Hepatocyte (in vitro differentiated cells): ENCODE measurements at regions not wholly inside any gene's neighbourhood (a gene's known extent, or its start where the extent isn't known, plus 50 kb on each side); places are given as distances from the start of the nearest gene placed in this dataset.
"Not testable (repeated sequence)": the region's sequence is repeated elsewhere in the genome, so short reads cannot be mapped to it uniquely, and the experiment has no call there.

Experiments used
- DNase-seq: peaks from one replicate; pipeline ENCODE4 v3.0.0-alpha.2; 2016; ENCODE audit warnings: low spot score
- H2AFZ ChIP-seq: fragments of 200-600 bp; sonication (generic); 2 replicates; pipeline ENCODE4 v1.6.0; 2016; ENCODE audit warnings: antibody characterized with exemption, mild to moderate bottlenecking
- H3K27ac ChIP-seq: fragments of 200-600 bp; sonication (generic); 2 replicates; pipeline ENCODE4 v1.5.1; 2016; ENCODE audit warnings: mild to moderate bottlenecking
- H3K27me3 ChIP-seq: fragments of 200-600 bp; sonication (generic); 2 replicates; pipeline ENCODE4 v1.6.1; 2016
- H3K36me3 ChIP-seq: fragments of 200-600 bp; sonication (generic); replicated peaks from 2 replicates; pipeline ENCODE4 v1.5.1; 2016; ENCODE audit warnings: low read depth; ENCODE audit not compliant: insufficient read depth
- H3K4me1 ChIP-seq: fragments of 200-600 bp; sonication (generic); 2 replicates; pipeline ENCODE4 v1.5.1; 2016; ENCODE audit warnings: mild to moderate bottlenecking, moderate library complexity; ENCODE audit not compliant: insufficient read depth
- H3K4me2 ChIP-seq: fragments of 200-600 bp; sonication (generic); 2 replicates; pipeline ENCODE4 v1.6.0; 2016
- H3K4me3 ChIP-seq: fragments of 200-600 bp; sonication (generic); 2 replicates; pipeline ENCODE4 v1.5.1; 2016; ENCODE audit warnings: mild to moderate bottlenecking
- H3K79me2 ChIP-seq: fragments of 200-600 bp; sonication (generic); 2 replicates; pipeline ENCODE4 v1.6.0; 2017; ENCODE audit warnings: mild to moderate bottlenecking
- H3K9me2 ChIP-seq: fragments of 200-600 bp; sonication (generic); replicated peaks from 2 replicates; pipeline ENCODE4 v1.6.0; 2017; ENCODE audit warnings: mild to moderate bottlenecking; ENCODE audit not compliant: insufficient read depth
- H3K9me3 ChIP-seq: fragments of 200-600 bp; sonication (generic); 2 replicates; pipeline ENCODE4 v1.5.1; 2016; ENCODE audit warnings: low read depth, mild to moderate bottlenecking
- H4K20me1 ChIP-seq: fragments of 200-600 bp; sonication (generic); 2 replicates; pipeline ENCODE4 v1.6.0; 2016; ENCODE audit warnings: mild to moderate bottlenecking; ENCODE audit not compliant: insufficient read depth, poor library complexity, severe bottlenecking
- EZH2 ChIP-seq: fragments of 200-600 bp; sonication (generic); IDR thresholded peaks from 2 replicates; pipeline ENCODE4 v1.6.1; 2016; ENCODE audit warnings: antibody characterized with exemption, mild to moderate bottlenecking, borderline replicate concordance
- EZH2phosphoT487 ChIP-seq: fragments of 200-600 bp; sonication (generic); IDR thresholded peaks from one replicate; pipeline ENCODE4 v1.6.1; 2018; ENCODE audit warnings: antibody characterized with exemption, mild to moderate bottlenecking, low read depth, moderate library complexity; ENCODE audit not compliant: unreplicated experiment, severe bottlenecking
- WGBS: methylation state at CpG from one replicate; pipeline ENCODE4 v1.1.6; 2016; ENCODE audit warnings: low lambda C conversion rate; ENCODE audit errors: missing lambda C conversion rate; 5-methylcytosine and 5-hydroxymethylcytosine counted together
- TF ChIP-seq, protein P1 (sequence below): fragments of 200-600 bp; sonication (generic); IDR thresholded peaks from 2 replicates; pipeline ENCODE4 v1.5.1; 2016; ENCODE audit warnings: antibody characterized with exemption, mild to moderate bottlenecking; ENCODE audit not compliant: poor library complexity

- TF ChIP-seq EZH2phosphoT487 (no peak), EZH2 (no peak)
- TF ChIP-seq, protein P1, sequence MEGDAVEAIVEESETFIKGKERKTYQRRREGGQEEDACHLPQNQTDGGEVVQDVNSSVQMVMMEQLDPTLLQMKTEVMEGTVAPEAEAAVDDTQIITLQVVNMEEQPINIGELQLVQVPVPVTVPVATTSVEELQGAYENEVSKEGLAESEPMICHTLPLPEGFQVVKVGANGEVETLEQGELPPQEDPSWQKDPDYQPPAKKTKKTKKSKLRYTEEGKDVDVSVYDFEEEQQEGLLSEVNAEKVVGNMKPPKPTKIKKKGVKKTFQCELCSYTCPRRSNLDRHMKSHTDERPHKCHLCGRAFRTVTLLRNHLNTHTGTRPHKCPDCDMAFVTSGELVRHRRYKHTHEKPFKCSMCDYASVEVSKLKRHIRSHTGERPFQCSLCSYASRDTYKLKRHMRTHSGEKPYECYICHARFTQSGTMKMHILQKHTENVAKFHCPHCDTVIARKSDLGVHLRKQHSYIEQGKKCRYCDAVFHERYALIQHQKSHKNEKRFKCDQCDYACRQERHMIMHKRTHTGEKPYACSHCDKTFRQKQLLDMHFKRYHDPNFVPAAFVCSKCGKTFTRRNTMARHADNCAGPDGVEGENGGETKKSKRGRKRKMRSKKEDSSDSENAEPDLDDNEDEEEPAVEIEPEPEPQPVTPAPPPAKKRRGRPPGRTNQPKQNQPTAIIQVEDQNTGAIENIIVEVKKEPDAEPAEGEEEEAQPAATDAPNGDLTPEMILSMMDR = no peak
- Histone ChIP-seq H3K4me3 (no peak overlapping the region), H3K27ac (no peak overlapping the region), H3K36me3 (no peaks in the 10 kb centered on the region), H3K79me2 (no peaks in the 10 kb centered on the region), H4K20me1 (no peaks in the 10 kb centered on the region), H2AFZ (no peak overlapping the region), H3K9me3 (no peaks in the 10 kb centered on the region), H3K4me1 (no peaks in the 10 kb centered on the region), H3K27me3 (no peaks in the 10 kb centered on the region), H3K9me2 (no peaks in the 10 kb centered on the region), H3K4me2 (no peak overlapping the region)
- WGBS = 72% methylated on average over 4 of the region's 4 CpGs
- DNase-seq = no peak
These were observed 314.0 kb downstream of the NAF1 start for GRCh38 chr4:162852642-162853041.

GRCh38 chr4:162851241-162851758 is 315.4 kb downstream of the NAF1 start:
- H3K27me3 ChIP-seq, H3K9me3 ChIP-seq, H4K20me1 ChIP-seq, H3K4me1 ChIP-seq, H3K4me2 ChIP-seq, H3K4me3 ChIP-seq, DNase-seq, H3K79me2 ChIP-seq, H3K36me3 ChIP-seq, H3K9me2 ChIP-seq: not testable (repeated sequence)
- WGBS = 77% methylated on average over 6 of the region's 6 CpGs
- peak overlapping the region; percentile 27 for H2AFZ ChIP-seq
- peak overlapping the region; percentile 60 for H3K27ac ChIP-seq

GRCh38 chr4:162849937-162850336 is 316.8 kb downstream of the NAF1 start:
- Histone ChIP-seq H3K27ac (no peak overlapping the region), H3K27me3 (no peaks in the 10 kb centered on the region), H3K9me2 (no peaks in the 10 kb centered on the region), H3K4me1 (no peaks in the 10 kb centered on the region), H3K36me3 (no peaks in the 10 kb centered on the region), H3K4me2 (no peak overlapping the region), H4K20me1 (no peaks in the 10 kb centered on the region), H3K9me3 (no peaks in the 10 kb centered on the region), H3K4me3 (no peak overlapping the region), H2AFZ (no peak overlapping the region), H3K79me2 (no peaks in the 10 kb centered on the region)
- TF ChIP-seq, protein P1 = no peak
- no peak for DNase-seq

DNA sequence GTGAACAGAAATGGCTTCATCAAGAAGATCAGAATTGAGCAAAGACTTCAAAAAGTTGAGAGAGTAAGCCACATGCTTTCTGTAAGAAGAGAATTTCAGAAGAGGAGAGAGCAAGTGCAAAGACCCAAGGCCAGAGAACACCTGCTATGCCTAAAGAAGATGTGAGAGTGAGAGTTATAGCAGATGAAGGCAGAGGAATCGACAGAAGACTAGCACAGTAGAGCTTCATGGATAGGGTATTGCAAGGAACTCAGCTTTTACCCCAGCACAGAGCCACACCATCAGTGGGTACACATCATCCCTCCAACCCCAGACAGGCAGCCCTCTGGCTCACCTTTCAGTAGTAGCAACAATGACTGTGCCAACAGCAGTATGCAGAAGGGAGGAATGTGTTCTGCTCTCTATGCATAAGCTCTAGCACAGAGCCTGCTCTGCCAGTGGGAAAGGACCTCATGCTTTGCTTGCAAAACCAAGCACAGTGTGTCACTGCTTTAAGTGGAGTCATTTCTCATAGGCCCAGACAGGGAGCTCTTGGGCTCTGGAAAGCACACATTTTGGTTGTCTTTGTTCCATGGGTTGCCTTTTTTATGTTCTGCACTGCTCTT is 318.6 kb downstream of the NAF1 start:
- H3K79me2 ChIP-seq = no peaks in the 10 kb centered on the region
- H3K4me1 ChIP-seq = no peaks in the 10 kb centered on the region
- no peaks in the 10 kb centered on the region for H3K9me3 ChIP-seq
- no peaks in the 10 kb centered on the region for H4K20me1 ChIP-seq
- H3K9me2 ChIP-seq = no peaks in the 10 kb centered on the region
- H3K4me3 ChIP-seq = no peak overlapping the region
- H2AFZ ChIP-seq = no peak overlapping the region
- H3K27me3 ChIP-seq = no peaks in the 10 kb centered on the region
- TF ChIP-seq, protein P1 = no peak
- no peak for TF ChIP-seq EZH2
- no peak for TF ChIP-seq EZH2phosphoT487
- no peaks in the 10 kb centered on the region for H3K36me3 ChIP-seq
- H3K4me2 ChIP-seq = no peak overlapping the region
- WGBS = 94% methylated on average over 1 of the region's 1 CpG
- no peak for DNase-seq
- H3K27ac ChIP-seq = no peak overlapping the region
